Ectodermal cell (in vitro differentiated cells): ENCODE measurements at regions not wholly inside any gene's neighbourhood (a gene's known extent, or its start where the extent isn't known, plus 50 kb on each side); places are given as distances from the start of the nearest gene placed in this dataset.

Experiments
- H3K27ac ChIP-seq: 2 replicates; pipeline ENCODE4 v1.7.0; 2013; ENCODE audit warnings: mild to moderate bottlenecking, low read depth, low read length; ENCODE audit not compliant: insufficient read depth, poor library complexity, severe bottlenecking
- H3K27me3 ChIP-seq: 2 replicates; pipeline ENCODE4 v1.7.0; 2013; ENCODE audit warnings: mild to moderate bottlenecking, low read length; ENCODE audit not compliant: insufficient read depth, control insufficient read depth, poor library complexity, severe bottlenecking
- H3K36me3 ChIP-seq: one replicate; pipeline ENCODE4 v1.7.0; 2013; ENCODE audit warnings: low read length; ENCODE audit not compliant: control insufficient read depth, insufficient read depth
- H3K4me1 ChIP-seq: one replicate; pipeline ENCODE4 v1.7.0; 2013; ENCODE audit warnings: low read length; ENCODE audit not compliant: control insufficient read depth, insufficient read depth
- H3K4me3 ChIP-seq: 2 replicates; pipeline ENCODE4 v1.7.0; 2013; ENCODE audit warnings: low read depth, low read length, control low read depth; ENCODE audit not compliant: insufficient read depth
- H3K9me3 ChIP-seq: 2 replicates; pipeline ENCODE4 v1.7.0; 2013; ENCODE audit warnings: mild to moderate bottlenecking, low read length, moderate library complexity; ENCODE audit not compliant: control insufficient read depth
- WGBS, 2 experiments: methylation state at CpG; one replicate each; pipeline ENCODE4 v1.1.7; 2013; ENCODE audit warnings: missing lambda C conversion rate in 2 of 2; 5-methylcytosine and 5-hydroxymethylcytosine counted together

DNA sequence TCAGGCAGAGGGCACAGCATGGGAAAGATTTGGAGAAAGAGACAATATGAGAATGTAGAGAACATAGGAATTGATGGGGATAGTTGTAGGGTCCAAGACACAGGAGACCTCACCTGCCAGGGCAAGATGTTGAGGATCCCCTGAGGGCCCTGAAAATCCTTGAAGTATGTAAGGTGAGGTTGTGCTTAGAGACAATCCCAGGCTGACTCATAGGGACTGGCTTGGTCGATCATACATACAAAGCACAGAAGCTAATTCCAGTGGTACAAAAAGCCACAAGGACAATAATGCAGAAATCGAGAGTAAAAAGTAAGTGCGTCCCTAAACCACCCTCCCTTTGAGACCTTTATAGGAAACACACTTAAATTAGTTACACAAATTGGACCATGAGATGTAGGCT lies 468.2 kb downstream of the MIAT start:
- Histone ChIP-seq H3K27ac (no peak overlapping the region), H3K4me1 (no peaks in the 10 kb centered on the region), H3K9me3 (no peaks in the 10 kb centered on the region), H3K4me3 (no peak overlapping the region), H3K27me3 (no peaks in the 10 kb centered on the region), H3K36me3 (no peaks in the 10 kb centered on the region)
- 92 to 95% methylated on average over 3 of the region's 3 CpGs for WGBS, 2 experiments

DNA sequence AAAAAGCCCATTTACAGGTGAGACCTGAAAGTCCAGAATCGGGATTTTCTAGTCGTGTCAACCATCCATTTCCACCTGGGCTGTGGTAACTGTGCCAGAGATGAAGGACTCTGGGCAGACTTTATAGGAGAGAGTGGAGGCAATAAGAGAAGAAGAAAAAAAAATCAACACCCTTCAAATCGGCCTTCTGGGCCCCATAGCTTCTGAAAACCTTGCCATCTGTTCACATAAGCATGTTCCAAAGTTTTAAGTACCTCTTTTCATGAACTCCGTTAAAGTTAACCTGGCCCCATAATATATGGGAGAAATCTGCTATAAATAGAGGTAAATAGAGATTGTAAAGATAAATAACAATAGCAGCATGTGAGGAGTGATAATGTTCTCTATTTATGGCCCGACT lies 470.5 kb downstream of the MIAT start:
- Histone ChIP-seq H3K27ac (no peak overlapping the region), H3K9me3 (no peaks in the 10 kb centered on the region), H3K4me1 (no peaks in the 10 kb centered on the region), H3K4me3 (no peak overlapping the region), H3K36me3 (no peaks in the 10 kb centered on the region), H3K27me3 (no peaks in the 10 kb centered on the region)
- 91 to 95% methylated on average over 4 to 5 of the region's 5 CpGs for WGBS, 2 experiments

DNA sequence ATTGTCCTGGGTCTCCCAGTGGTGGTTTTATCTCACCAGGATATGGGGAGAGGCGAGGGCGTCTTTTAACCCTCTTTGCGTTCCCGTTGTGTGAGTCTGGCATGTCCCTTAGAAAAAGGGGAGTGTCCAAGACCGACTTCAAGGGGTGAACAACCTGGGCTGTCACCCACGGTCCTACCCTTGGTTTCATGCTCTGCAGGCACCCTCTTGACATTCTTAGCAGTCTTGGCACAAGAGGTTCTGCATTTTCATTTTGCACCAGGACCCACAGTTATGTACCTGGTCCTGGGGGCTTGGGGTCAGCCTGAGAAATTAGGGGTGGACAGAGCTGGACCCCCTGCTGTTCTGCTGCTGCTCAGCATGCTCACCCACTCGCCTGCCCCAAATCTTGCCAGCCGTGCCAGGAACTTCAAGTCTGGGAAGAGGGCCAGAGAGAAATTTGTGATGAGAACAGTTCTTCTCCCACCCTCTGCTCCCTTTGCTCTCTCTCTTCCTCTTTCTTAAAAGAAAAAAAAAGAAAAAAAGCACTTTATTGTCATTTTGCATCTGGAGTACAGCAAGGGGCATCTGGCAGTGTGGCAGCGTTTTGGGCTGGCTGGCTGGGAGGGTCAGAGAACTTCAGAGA lies 471.2 kb downstream of the MIAT start:
- 82 to 83% methylated on average over 9 of the region's 9 CpGs for WGBS, 2 experiments
- no peaks in the 10 kb centered on the region for H3K36me3 ChIP-seq
- H3K27me3 ChIP-seq, result no peaks in the 10 kb centered on the region
- H3K27ac ChIP-seq, result no peak overlapping the region
- H3K9me3 ChIP-seq, result no peaks in the 10 kb centered on the region
- H3K4me1 ChIP-seq, result peaks cover 5% of the 10 kb centered on the region
- no peak overlapping the region for H3K4me3 ChIP-seq

DNA sequence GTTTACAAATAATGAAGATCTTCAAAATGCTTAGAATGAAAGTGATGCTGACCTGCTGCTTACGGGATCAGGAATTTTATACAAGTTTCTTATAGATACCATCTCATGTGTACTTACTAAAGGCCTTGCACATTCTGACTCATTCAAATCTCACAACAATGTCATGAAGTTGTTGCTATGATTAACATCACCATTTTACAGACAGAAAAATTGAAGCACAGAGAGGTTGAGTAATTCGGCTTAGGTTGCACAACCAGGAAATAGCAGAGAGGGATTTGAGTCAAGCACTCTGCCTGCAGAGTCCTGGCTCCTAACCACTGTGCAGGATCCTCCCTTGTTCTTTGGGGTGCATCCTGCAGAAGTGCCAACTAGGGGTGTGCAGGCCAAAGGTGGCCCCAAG lies 471.9 kb downstream of the MIAT start:
- Histone ChIP-seq H3K4me3 (no peak overlapping the region), H3K9me3 (no peaks in the 10 kb centered on the region), H3K27me3 (no peaks in the 10 kb centered on the region), H3K4me1 (peaks cover 10% of the 10 kb centered on the region), H3K27ac (no peak overlapping the region), H3K36me3 (no peaks in the 10 kb centered on the region)
- 96 to 97% methylated on average over 2 of the region's 2 CpGs for WGBS, 2 experiments

DNA sequence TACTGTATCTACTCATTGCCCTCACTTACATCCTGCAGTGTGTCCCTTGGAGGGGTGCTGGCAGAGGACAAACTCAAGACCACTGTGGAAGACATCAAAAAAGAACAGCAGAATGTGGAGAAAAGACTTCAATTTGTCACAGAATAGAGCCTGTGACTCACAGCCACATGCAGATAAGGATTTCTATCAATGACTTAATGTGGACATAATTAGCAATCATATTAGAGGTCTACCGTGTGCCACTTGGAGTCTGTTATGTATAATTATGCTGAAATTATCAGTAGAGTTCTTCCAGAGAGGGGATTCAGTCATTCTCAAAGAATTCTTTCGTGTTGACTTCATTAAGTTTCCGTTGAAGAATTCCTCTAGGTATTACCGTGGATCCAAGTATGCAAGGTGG lies 473.5 kb downstream of the MIAT start:
- no peak overlapping the region for H3K4me3 ChIP-seq
- H3K36me3 ChIP-seq, result no peaks in the 10 kb centered on the region
- H3K27me3 ChIP-seq, result no peaks in the 10 kb centered on the region
- 87 to 95% methylated on average over 4 of the region's 4 CpGs for WGBS, 2 experiments
- H3K27ac ChIP-seq, result no peak overlapping the region
- H3K9me3 ChIP-seq, result no peaks in the 10 kb centered on the region
- H3K4me1 ChIP-seq, result peaks cover 17% of the 10 kb centered on the region

DNA sequence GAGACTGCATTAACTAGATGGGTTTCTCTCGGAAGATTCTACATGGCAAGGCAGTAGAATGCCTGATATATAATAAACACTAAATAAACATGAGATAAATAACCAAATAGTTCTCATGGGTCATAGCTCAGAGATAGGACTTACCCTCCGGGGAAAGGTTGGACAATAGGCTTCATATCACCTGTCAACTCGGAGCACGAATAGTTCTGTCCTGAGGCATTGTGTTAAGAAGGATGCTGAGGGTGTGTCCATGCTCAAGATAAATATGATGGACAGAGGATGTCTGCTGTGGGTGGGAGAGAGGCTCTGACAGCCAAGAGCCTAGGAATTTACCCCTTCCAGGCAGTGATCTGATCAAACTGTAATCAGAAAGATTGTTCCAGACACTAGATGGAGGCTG lies 474.0 kb downstream of the MIAT start:
- Histone ChIP-seq H3K4me3 (no peak overlapping the region), H3K9me3 (no peaks in the 10 kb centered on the region), H3K4me1 (peaks cover 17% of the 10 kb centered on the region), H3K27me3 (no peaks in the 10 kb centered on the region), H3K36me3 (no peaks in the 10 kb centered on the region), H3K27ac (no peak overlapping the region)
- WGBS, 2 experiments, result 63 to 69% methylated on average over 3 to 4 of the region's 4 CpGs

DNA sequence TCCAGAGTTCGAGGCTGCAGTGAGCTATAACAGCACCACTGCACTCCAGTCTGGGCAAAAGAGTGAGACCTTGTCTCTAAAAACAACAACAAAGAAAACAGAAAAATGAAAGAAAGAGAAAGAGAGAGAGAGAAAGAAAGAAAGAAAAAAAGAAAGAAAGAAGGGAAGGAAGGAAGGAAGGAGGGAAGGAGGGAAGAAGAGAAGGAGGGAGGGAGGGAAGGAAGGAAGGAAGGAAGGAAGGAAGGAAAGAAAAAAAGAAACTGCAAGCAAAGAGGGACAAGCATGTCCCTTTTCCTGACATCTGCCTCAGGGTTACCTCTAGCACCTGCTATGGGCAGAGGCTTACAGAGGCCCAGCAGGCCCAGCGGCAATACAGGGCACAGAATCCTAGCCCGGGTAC lies 475.0 kb downstream of the MIAT start:
- no peak overlapping the region for H3K27ac ChIP-seq
- 89 to 97% methylated on average over 3 of the region's 3 CpGs for WGBS, 2 experiments
- H3K36me3 ChIP-seq, result no peaks in the 10 kb centered on the region

DNA sequence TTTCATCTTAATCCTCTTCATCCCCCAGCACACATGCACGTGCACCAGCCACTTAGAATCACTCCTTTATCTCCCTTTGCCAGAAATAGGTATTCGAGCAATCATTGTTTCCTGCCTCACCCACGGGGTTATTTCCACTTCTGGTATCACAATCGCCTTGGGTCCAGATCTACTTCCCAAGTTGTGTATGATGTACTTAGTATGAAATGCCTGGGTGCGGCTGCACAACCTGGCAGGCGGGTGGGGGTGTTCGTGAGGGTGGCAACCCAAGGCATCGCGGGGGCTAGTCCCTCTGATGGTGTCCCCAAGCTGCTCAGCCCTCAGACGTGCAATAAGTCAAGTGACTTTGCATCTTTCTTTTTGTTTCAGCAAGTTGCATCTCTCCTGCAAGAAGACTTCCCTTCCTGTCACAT lies 475.6 kb downstream of the MIAT start:
- no peak overlapping the region for H3K4me3 ChIP-seq
- no peaks in the 10 kb centered on the region for H3K27me3 ChIP-seq
- H3K27ac ChIP-seq, result no peak overlapping the region
- no peaks in the 10 kb centered on the region for H3K9me3 ChIP-seq
- peaks cover 20% of the 10 kb centered on the region for H3K4me1 ChIP-seq
- H3K36me3 ChIP-seq, result no peaks in the 10 kb centered on the region
- WGBS, 2 experiments, result 91 to 95% methylated on average over 10 of the region's 10 CpGs

More for the DNA sequence above, 475.0 kb downstream of the MIAT start:
- Histone ChIP-seq H3K4me3 (no peak overlapping the region), H3K27me3 (no peaks in the 10 kb centered on the region), H3K4me1 (peaks cover 17% of the 10 kb centered on the region), H3K9me3 (no peaks in the 10 kb centered on the region)

DNA sequence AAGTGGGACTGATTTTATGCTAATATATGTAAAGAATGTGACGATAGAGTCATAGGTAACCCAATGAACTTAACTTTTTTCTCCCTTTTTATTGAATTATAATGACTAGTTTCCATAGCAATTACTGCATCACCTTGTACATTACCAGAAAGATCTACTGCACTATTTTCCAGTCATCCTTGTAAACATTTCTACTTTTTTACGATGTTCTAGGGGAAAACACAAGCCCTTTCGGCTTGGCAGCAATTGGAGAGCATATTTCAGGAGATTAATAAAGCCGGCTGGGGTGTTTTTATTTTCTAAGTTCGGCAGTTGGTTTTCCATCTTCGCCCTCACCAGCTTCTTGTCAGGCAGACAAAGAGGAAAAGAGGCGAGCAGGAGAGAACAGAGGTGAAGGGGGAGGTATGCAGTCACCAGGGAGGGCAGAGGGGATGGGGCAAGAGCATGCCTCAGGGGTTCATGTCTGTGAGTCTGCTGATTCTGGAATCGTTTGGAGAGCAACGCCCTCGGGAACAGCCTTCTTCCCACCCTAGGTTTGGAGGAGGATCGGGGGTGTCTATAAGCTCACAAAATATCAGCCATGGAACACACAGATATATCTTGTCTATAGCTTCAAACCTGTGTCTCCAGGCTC lies 476.4 kb downstream of the MIAT start:
- Histone ChIP-seq H3K36me3 (no peaks in the 10 kb centered on the region), H3K27me3 (no peaks in the 10 kb centered on the region), H3K4me3 (no peak overlapping the region), H3K27ac (no peak overlapping the region), H3K9me3 (no peaks in the 10 kb centered on the region), H3K4me1 (peaks cover 23% of the 10 kb centered on the region)
- WGBS, 2 experiments, result 72 to 78% methylated on average over 10 to 11 of the region's 11 CpGs

DNA sequence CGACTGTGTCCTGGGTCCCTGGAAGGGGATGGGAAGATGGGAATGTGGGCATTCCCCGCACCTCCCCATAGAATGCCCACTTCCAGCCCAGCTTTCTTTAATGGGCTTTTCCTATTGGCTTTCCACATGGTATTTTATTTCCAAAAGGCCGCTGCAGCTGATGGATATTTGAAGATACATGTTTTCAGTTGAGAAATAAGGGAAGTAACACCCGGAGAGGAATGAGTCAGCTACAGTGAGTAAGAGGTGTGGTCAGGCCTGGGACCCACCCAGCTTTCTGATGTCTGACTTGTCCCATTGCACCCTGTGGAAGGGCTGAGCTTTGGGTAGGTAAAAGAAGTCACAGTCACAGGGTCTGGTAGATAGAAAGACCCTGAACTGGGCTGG lies 476.9 kb downstream of the MIAT start:
- Histone ChIP-seq H3K4me3 (no peak overlapping the region), H3K9me3 (no peaks in the 10 kb centered on the region), H3K27ac (no peak overlapping the region), H3K27me3 (no peaks in the 10 kb centered on the region), H3K36me3 (no peaks in the 10 kb centered on the region), H3K4me1 (peaks cover 23% of the 10 kb centered on the region)
- 90 to 93% methylated on average over 4 of the region's 4 CpGs for WGBS, 2 experiments
